ENCODE measurements at regions not wholly inside any gene's neighbourhood (a gene's known extent, or its start where the extent isn't known, plus 50 kb on each side); places are given as distances from the start of the nearest gene placed in this dataset.

GRCh38 chr20:43385914-43386313 is 71.8 kb upstream of the SRSF6 start:
- Histone ChIP-seq H3K9me3 (ENCODE audit: control insufficient read depth, insufficient read depth, low read depth, low read length) (no peaks in the 10 kb centered on the region), H3K4me1 (ENCODE audit: control insufficient read depth, insufficient read depth, low read length) (no peaks in the 10 kb centered on the region), H3K36me3 (ENCODE audit: control insufficient read depth in 2 of 2, insufficient read depth in 1 of 2, low read length in 2 of 2) (no peaks in the 10 kb centered on the region), H3K4me3 (ENCODE audit: low read depth, low read length) (no peak overlapping the region), H3K27ac (ENCODE audit: extremely low read depth, low read depth, low read length) (no peak overlapping the region)
- ChIA-PET POLR2A (no interaction called here), CTCF (no interaction called here)
- TF ChIP-seq ZNF24 (tag by site-specific recombination; IDR thresholded peaks at IDR 0.05), result no peak
- no peak for TF ChIP-seq ZNF274 (IDR thresholded peaks at IDR 0.05; ENCODE audit: low read length)
- no peak for TF ChIP-seq ZNF274 (tag by site-specific recombination; IDR thresholded peaks at IDR 0.05; ENCODE audit: borderline replicate concordance)
- no peak for TF ChIP-seq BCL11A (tag by site-specific recombination; IDR thresholded peaks at IDR 0.05; ENCODE audit: low read depth)
- TF ChIP-seq ZSCAN30 (tag by site-specific recombination; IDR thresholded peaks at IDR 0.05), result no peak
- no peak for TF ChIP-seq ZBTB6 (tag by site-specific recombination; IDR thresholded peaks at IDR 0.05)
- no peak for TF ChIP-seq ZSCAN5A (tag by site-specific recombination; IDR thresholded peaks at IDR 0.05)
- no peak for TF ChIP-seq ZNF600 (tag by site-specific recombination; IDR thresholded peaks at IDR 0.05)
- no peak for TF ChIP-seq ZNF311 (tag by site-specific recombination; IDR thresholded peaks at IDR 0.05; ENCODE audit: borderline replicate concordance)
- TF ChIP-seq ZNF623 (tag by site-specific recombination; IDR thresholded peaks at IDR 0.05), result no peak
- TF ChIP-seq KLF17 (tag by site-specific recombination; IDR thresholded peaks at IDR 0.05), result no peak
- no peak for TF ChIP-seq ZNF223 (tag by site-specific recombination; IDR thresholded peaks at IDR 0.05)
- TF ChIP-seq ZNF624 (tag by site-specific recombination; IDR thresholded peaks at IDR 0.05), result no peak
- TF ChIP-seq ZNF138 (tag by site-specific recombination; IDR thresholded peaks at IDR 0.05; ENCODE audit: borderline replicate concordance), result no peak
- TF ChIP-seq ZNF157 (tag by site-specific recombination; IDR thresholded peaks at IDR 0.05), result no peak
- no peak for TF ChIP-seq ZNF146 (tag by site-specific recombination; IDR thresholded peaks at IDR 0.05)
- TF ChIP-seq ELK4 (IDR thresholded peaks at IDR 0.05; ENCODE audit: borderline replicate concordance, low read depth, low read length), result no peak
- TF ChIP-seq PBX3 (CRISPR knock-in tag; IDR thresholded peaks at IDR 0.05), result no peak
- TF ChIP-seq ZNF654 (tag by site-specific recombination; IDR thresholded peaks at IDR 0.05; ENCODE audit: low read depth), result no peak
- no peak for TF ChIP-seq RBAK (tag by site-specific recombination; IDR thresholded peaks at IDR 0.05)

All from HEK293 (cell line).